ENCODE measurements at regions not wholly inside any gene's neighbourhood (a gene's known extent, or its start where the extent isn't known, plus 50 kb on each side); places are given as distances from the start of the nearest gene placed in this dataset.

- H3K4me3 ChIP-seq (ENCODE audit: low read depth, low read length), result no peak overlapping the region
- no peak for TF ChIP-seq CTCF (IDR thresholded peaks at IDR 0.05; ENCODE audit: borderline replicate concordance, insufficient read depth, low read depth, low read length)
These were observed 324.3 kb upstream of the MOCS1 start for GRCh38 chr6:40258531-40258930.

GRCh38 chr6:40256831-40257230 is 322.6 kb upstream of the MOCS1 start:
- TF ChIP-seq CTCF (IDR thresholded peaks at IDR 0.05; ENCODE audit: borderline replicate concordance, insufficient read depth, low read depth, low read length), result no peak
- no peak overlapping the region for H3K4me3 ChIP-seq (ENCODE audit: low read depth, low read length)

- TF ChIP-seq CTCF (IDR thresholded peaks at IDR 0.05; ENCODE audit: borderline replicate concordance, insufficient read depth, low read depth, low read length), result no peak
- no peak overlapping the region for H3K4me3 ChIP-seq (ENCODE audit: low read depth, low read length)
These were observed 322.0 kb upstream of the MOCS1 start for GRCh38 chr6:40256224-40256623.

GRCh38 chr6:40253420-40253819 is 319.2 kb upstream of the MOCS1 start:
- no peak for TF ChIP-seq CTCF (IDR thresholded peaks at IDR 0.05; ENCODE audit: borderline replicate concordance, insufficient read depth, low read depth, low read length)
- no peak overlapping the region for H3K4me3 ChIP-seq (ENCODE audit: low read depth, low read length)

GRCh38 chr6:40252531-40253258 is 318.4 kb upstream of the MOCS1 start:
- no peak for TF ChIP-seq CTCF (IDR thresholded peaks at IDR 0.05; ENCODE audit: borderline replicate concordance, insufficient read depth, low read depth, low read length)
- no peak overlapping the region for H3K4me3 ChIP-seq (ENCODE audit: low read depth, low read length)

- no peak overlapping the region for H3K4me3 ChIP-seq (ENCODE audit: low read depth, low read length)
- no peak for TF ChIP-seq CTCF (IDR thresholded peaks at IDR 0.05; ENCODE audit: borderline replicate concordance, insufficient read depth, low read depth, low read length)
These were observed 317.5 kb upstream of the MOCS1 start for GRCh38 chr6:40251637-40252300.

- TF ChIP-seq CTCF (IDR thresholded peaks at IDR 0.05; ENCODE audit: borderline replicate concordance, insufficient read depth, low read depth, low read length), result no peak
- H3K4me3 ChIP-seq (ENCODE audit: low read depth, low read length), result no peak overlapping the region
These were observed 315.7 kb upstream of the MOCS1 start for GRCh38 chr6:40249935-40250334.
